GM19452 (cell line): ENCODE measurements at regions not wholly inside any gene's neighbourhood (a gene's known extent, or its start where the extent isn't known, plus 50 kb on each side); places are given as distances from the start of the nearest gene placed in this dataset.
"Not testable (repeated sequence)": the region's sequence is repeated elsewhere in the genome, so short reads cannot be mapped to it uniquely, and the experiment has no call there.

Source experiments
- ATAC-seq: cut with Tn5 transposase; IDR thresholded peaks from one replicate; pipeline ENCODE4 v1.9.1; 2021; ENCODE audit not compliant: unreplicated experiment

DNA sequence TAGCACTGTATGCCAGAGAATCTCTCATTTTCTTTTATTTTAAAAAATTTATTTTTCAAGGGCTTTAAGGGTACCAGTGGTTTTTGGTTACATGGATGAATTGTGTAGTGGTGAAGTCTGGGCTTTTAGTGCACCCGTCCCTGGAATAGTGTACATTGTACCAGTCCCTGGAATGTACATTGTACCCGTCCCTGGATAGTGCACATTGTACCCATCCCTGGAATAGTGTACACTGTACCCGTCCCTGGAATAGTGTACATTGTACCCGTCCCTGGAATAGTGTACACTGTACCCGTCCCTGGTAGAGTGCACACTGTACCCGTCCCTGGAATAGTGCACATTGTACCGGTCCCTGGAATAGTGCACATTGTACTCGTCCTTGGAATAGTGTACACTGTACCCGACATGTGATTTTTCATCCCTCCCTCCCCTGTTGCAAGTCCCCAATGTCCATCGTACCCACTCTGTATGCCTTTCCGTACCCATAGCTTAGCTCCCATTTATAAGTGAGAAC lies 56.1 kb upstream of the HELT start:
- no peak for ATAC-seq

DNA sequence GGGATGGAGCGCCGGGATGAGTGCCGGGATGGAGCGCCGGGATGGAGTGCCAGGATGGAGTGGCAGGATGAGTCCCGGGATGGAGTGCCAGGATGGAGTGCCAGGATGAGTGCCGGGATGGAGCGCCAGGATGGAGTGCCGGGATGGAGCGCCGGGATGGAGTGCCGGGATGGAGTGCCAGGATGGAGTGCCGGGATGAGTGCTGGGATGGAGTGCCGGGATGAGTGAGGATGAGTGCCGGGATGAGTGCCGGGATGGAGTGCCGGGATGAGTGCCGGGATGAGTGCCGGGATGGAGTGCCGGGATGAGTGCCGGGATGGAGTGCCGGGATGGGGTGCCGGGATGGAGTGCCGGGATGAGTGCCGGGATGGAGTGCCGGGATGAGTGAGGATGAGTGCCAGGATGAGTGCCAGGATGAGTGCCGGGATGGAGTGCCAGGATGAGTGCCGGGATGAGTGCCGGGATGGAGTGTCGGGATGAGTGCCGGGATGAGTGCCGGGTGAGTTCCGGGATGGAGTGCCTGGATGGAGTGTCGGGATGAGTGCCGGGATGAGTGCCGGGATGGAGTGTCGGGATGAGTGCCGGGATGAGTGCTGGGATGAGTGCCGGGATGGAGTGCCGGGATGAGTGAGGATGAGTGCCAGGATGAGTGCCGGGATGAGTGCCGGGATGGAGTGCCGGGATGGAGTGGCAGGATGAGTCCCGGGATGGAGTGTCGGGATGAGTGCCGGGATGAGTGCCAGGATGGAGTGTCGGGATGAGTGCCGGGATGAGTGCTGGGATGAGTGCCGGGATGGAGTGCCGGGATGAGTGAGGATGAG lies 52.9 kb upstream of the HELT start:
- not testable (repeated sequence) for ATAC-seq

DNA sequence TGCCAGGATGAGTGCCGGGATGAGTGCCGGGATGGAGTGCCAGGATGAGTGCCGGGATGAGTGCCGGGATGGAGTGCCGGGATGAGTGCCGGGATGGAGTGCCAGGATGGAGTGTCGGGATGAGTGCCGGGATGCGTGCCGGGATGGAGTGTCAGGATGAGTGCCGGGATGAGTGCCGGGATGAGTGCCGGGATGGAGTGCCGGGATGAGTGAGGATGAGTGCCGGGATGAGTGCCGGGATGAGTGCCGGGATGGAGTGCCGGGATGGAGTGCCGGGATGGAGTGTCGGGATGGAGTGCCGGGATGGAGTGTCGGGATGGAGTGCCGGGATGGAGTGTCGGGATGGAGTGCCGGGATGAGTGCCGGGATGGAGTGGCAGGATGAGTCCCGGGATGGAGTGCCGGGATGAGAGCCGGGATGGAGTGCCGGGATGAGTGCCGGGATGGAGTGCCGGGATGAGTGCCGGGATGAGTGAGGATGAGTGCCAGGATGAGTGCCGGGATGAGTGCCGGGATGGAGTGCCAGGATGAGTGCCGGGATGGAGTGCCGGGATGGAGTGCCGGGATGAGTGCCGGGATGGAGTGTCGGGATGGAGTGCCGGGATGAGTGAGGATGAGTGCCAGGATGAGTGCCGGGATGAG lies 52.1 kb upstream of the HELT start:
- not testable (repeated sequence) for ATAC-seq

DNA sequence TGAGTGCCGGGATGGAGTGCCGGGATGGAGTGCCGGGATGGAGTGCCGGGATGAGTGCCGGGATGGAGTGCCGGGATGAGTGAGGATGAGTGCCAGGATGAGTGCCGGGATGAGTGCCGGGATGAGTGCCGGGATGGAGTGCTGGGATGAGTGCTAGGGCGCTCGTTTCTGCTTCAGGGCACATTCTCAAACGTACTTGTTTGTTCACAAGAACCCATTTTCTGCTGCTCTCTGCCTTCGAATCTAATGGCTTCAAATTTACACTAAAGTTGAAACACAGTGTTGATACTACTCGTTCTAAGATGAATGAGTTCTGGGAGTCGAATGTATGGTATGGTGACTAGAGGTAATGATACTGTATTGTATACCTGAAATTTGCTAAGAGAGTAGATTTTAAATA lies 50.6 kb upstream of the HELT start:
- not testable (repeated sequence) for ATAC-seq

DNA sequence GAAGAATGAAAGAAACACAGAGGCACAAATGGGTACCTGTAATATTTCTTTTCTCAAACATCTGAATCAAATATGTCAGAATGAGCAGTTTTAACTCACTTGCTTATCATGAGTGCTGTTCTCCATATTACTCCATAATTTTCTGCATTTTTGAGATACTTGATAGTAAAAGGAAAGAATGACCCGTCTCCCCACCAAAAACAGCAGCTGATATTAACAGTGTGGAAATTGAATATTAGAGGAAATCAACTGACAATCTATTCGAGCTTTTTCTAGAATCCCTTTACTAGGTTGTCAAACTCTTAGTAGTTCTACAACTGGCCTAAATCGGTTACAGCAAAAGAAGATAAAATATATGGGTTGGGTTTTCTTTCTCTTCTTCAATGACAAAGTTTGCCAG lies 49.9 kb upstream of the HELT start:
- no peak for ATAC-seq
